Hippocampal formation (tissue), 2 donors: ENCODE measurements at regions not wholly inside any gene's neighbourhood (a gene's known extent, or its start where the extent isn't known, plus 50 kb on each side); places are given as distances from the start of the nearest gene placed in this dataset.

Experiments used
- DNase-seq, 2 donors: peaks; one replicate each; lab custom pipeline; 2025; lab: John Stamatoyannopoulos, UW

DNA sequence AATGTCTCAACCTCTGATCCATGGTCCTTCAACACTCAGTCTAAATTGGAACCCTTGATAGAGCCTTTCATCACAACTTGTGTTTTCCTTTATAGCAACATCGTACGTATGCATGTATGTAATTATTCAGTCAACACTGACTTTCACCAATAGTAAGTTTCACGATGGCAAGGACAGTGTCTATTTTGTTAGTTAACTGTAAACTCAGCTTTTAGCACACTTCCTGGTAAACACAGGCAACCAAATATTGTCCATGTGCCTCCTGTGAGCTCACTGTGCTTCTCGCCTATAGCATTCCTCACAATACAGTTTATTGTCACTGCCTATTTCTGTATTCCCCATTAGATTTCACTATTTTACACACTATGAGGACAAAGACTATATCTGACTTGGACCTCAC lies 323.1 kb downstream of the DEPDC1B start:
- DNase-seq = no peak

DNA sequence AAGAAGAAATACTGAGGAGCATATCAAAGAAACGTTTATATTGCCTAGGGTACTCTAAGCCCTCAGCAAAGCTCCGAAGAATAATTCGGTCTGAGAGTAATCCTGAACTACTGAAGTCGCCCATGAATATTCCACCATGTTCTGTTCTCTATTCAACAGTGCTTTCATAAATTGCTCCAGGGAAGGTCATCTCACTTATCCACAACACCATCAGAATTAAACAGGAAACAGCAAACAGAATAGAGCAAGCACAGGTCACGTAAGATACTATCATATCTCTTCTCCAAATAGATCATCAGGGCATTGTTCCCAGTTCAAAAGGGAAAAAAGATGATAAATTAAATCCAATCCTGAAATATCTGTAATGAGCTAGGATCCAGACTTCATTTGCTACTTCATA lies 325.6 kb downstream of the DEPDC1B start:
- no peak for DNase-seq

GRCh38 chr5:60372786-60373185 lies 327.2 kb downstream of the DEPDC1B start:
- no peak for DNase-seq

GRCh38 chr5:60371065-60371464 lies 328.9 kb downstream of the DEPDC1B start:
- DNase-seq = no peak

DNA sequence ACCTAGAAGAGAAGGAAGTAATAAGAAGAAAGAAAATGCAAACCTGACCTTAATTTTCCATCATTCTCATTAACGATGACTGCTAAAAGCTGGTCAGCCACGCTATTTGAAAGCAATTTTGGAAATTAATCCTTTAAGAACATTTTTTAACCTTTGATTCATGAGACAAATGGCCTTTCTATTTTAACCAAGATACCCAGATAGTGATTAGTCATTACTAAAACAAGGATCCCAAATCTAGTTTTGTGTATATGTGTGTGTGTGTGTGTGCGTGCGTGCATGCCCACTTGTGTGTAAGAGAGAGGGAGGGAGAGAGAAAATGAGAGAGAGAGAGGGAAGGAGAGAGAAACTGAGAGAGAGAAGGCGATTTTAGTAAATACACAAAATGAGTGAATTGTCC lies 329.5 kb downstream of the DEPDC1B start:
- DNase-seq = no peak

- DNase-seq = no peak
These were observed 330.6 kb downstream of the DEPDC1B start for GRCh38 chr5:60369391-60369790.

- DNase-seq = no peak
These were observed 331.9 kb downstream of the DEPDC1B start for GRCh38 chr5:60368100-60368499.

- no peak for DNase-seq
These were observed 333.5 kb downstream of the DEPDC1B start for GRCh38 chr5:60366489-60366888.

- DNase-seq = no peak
These were observed 335.0 kb downstream of the DEPDC1B start for GRCh38 chr5:60365001-60365400.

DNA sequence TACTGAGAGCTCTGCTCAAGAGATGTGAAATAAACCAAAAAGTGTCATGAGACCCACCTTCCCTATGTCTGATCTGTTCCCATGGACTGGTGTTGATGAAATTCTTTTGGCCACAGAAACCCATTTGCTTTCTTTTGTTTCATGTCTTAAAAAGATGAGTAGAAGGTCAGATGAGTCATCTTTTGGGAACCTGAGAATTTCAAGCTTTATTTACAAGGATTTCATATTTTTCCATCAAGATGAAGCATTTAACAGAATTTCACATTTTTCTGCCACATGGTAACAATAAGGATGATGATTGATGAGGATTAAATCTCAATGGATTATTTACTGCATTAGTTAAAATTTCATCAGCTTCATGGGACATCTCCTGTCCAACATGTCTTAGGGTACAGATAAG lies 337.8 kb downstream of the DEPDC1B start:
- no peak for DNase-seq

- DNase-seq = no peak
These were observed 339.6 kb downstream of the DEPDC1B start for GRCh38 chr5:60360355-60360754.

DNA sequence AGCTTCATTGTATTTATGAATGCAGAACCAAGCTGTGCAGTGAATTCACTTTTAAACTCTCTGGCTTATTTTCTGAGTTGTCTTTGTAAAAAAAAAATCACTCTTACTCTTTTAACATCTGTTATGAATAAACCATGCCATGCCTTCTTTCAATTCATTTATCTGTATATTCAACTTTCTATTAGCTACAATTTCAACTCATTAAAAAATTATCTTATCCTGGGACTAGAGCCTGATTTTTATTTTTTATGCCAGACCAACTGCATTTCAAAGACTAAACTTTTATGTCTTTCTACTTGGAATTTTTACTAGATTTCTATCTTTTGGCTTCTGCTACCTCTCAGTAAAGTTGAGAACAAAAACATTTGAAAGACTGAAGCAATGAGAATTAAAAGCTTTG lies 342.7 kb downstream of the DEPDC1B start:
- DNase-seq = no peak

GRCh38 chr5:60356745-60357144 lies 343.2 kb downstream of the DEPDC1B start:
- DNase-seq = no peak

GRCh38 chr5:60355181-60355580 lies 344.8 kb downstream of the DEPDC1B start:
- no peak for DNase-seq

- DNase-seq = no peak
These were observed 345.7 kb downstream of the DEPDC1B start for GRCh38 chr5:60354311-60354710.

DNA sequence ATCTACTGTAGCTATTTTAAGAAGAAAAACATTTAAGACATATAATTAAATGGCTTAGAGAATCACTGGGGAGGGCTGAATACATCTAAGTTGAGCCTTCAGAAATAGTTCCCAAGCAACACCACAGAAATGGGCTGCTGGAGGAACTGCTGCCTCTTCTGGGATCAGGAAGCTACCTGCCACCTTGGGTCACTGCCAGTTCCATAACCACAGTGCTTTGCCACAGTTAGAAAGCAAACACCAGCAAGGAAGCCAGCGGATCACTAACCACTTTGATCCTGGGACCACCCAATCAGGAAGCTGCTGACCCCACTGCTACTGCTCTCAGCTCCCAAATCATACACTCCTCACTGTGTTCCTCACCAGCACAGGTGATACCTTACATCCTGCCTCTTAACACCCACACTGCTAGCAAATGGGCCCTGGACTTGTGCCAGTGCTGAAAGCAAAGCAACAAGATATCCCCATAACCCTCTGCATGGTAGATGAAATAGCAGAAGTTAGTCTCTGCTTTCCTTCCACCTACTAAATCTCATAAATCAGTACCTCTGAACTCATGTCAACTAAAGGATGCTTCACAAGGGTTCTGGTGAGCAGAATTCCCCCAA lies 346.9 kb downstream of the DEPDC1B start:
- no peak for DNase-seq

DNA sequence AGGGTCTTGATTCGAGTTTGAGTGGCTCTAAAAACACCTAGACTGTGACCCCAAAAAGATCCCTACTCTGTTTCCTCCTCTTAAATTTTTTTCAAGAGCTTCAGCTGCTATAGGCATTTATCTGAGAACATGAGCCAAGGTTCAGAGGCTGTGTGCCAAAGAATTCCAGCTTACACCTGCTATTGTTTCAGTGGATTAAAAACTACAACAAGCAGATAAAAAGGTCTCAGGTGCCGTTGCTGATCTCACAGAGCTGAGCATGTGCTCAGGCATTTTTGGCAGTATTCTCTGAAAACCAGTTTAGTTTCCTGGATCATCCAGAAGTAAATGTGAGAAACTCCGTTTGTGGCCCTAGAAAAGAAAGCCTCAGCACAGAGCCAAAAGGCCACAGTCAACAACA lies 349.2 kb downstream of the DEPDC1B start:
- no peak for DNase-seq

GRCh38 chr5:60349891-60350415 lies 350.0 kb downstream of the DEPDC1B start:
- no peak for DNase-seq

DNA sequence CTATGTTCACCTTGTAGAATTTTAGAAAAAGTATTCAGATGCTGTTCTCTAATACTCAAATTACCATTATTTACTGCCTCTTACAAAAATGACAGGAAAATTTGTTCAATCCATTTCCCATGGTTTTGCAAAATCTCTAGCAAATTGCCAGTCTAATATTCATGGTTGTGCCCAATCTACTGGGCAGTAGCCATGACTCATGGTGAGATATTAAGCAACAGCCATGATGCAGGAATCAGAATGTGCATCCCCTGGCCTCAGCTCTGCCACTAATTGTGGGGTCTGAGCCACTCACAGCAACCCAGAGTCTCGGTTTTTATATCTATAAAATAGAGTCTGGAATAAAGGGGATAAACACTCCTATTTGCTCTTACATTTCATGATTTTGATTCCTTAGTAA lies 353.6 kb downstream of the DEPDC1B start:
- no peak for DNase-seq

DNA sequence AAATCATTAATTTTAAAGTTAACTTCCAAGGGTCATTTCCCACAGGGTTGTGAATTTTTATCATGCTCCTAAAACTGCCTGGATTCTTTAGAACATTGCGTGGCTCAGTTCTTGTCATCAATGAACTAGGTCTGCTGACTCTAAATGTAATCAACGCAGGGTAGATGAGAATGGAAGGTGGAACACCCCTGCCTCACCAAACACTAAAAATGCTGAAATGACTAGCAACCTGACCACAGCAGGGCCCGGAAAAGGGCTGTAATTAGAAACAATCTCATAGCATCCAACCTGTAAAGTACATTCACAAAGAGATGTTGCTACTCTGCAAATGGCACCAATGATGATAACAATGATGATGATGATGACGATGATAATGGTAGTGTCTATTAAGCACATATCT lies 356.9 kb downstream of the DEPDC1B start:
- no peak for DNase-seq

DNA sequence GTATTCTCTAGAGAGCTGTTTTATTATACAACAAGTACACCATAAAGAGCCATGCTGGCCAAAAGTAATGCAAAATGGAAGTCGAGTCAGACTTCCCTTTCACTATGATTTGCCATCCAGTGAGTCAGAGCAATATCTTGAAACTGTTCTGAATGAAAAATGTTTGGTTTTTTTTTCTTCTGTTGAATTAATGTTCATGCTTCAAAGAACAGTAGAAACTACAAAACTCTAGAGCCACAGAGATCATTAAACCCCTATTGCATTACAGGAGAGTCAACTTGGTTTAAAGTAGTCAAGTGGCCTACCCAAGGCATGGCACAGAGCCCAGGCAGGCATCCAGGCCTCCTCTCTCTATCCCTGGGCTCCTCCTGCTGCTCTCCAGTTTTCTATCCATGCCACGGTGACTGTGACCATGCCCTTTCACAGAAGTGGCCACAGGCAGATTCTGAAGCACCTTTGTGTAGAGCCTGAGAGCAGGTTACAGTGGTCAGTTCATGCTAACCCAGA lies 358.9 kb downstream of the DEPDC1B start:
- no peak for DNase-seq

GRCh38 chr5:60340326-60340725 lies 359.6 kb downstream of the DEPDC1B start:
- no peak for DNase-seq

DNA sequence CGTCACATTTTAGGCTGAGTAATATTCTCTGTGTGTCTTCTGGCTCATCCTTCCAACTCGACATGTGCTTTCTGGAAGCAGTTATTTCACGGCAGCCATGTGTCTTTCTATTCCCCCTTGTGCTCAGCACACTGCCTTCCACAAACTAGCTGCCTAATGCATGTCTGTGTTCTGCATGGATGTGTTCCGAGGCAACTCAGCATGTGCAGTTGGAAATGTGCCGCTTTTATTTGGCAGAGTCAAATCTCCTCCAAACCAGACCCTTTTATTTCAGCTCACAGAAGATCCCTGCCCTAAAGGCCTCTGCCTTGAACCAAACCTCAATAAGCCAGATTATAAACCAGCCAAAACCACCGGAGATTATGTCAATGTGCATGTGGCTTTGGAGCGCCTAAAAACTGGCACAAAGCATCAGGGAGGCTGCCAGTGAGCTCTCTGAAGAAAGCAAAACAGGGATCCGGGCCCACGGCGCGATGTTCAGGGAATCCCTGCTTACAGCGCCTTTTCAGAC lies 360.2 kb downstream of the DEPDC1B start:
- DNase-seq = peak; percentile 57 to 83

GRCh38 chr5:60338846-60339245 lies 361.1 kb downstream of the DEPDC1B start:
- no peak for DNase-seq
